ENCODE measurements at regions not wholly inside any gene's neighbourhood (a gene's known extent, or its start where the extent isn't known, plus 50 kb on each side); places are given as distances from the start of the nearest gene placed in this dataset.

DNA sequence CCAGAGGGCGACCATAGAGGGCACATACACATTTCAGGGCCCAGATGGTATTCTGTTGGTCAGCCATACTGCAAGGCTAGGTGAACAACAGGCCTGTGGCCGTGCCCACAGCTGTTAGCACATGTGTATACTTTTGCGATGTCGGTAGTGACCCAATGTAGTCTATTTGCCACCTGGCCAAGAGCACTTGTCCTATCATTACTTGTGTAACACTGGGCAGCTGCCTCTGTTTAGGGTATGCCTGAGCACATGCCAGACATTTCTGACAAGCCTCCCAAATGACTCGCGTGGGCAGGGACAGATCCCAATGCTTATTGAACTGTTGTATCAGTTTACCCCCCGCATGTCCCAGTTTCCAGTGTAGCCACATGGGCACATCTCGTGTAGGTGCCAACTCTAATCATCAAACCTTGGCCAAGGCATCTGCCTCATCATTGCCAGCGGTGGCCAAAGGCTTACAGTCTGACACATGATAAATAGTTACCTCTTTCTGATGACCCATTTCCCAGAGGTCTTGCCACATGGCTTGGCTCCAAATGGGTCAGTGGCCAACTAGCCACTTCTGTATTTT, 74.4 kb upstream of the FBXL4 start:
- Histone ChIP-seq H3K27me3 (ENCODE audit: insufficient read depth) (no peaks in the 10 kb centered on the region), H4K20me1 (ENCODE audit: insufficient read depth) (no peaks in the 10 kb centered on the region), H3K9ac (no peak overlapping the region), H2AFZ (ENCODE audit: low read depth) (no peak overlapping the region), H3K4me2 (no peak overlapping the region), H3K36me3 (replicated peaks in 1 of 2; ENCODE audit: control insufficient read depth in 1 of 2, insufficient read depth in 2 of 2, low read length in 1 of 2) (no peaks in the 10 kb centered on the region), H3K9me3 (no peaks in the 10 kb centered on the region), H3F3A (replicated peaks; ENCODE audit: insufficient read depth) (no peaks in the 10 kb centered on the region), H3K4me1 (ENCODE audit: control insufficient read depth in 1 of 2, insufficient read depth in 2 of 2, low read depth in 1 of 2, low read length in 1 of 2) (no peaks in the 10 kb centered on the region; a peak in 1 of 4 replicates), H3K4me3 (ENCODE audit: low read depth in 2 of 2, low read length in 1 of 2) (no peak overlapping the region), H3K9me2 (no peaks in the 10 kb centered on the region), H3K79me2 (ENCODE audit: insufficient read depth) (no peaks in the 10 kb centered on the region), H3K27ac (ENCODE audit: low read depth in 2 of 2, low read length in 1 of 2) (no peak overlapping the region)
- POLR2A ChIA-PET, result no interaction called here
- no peak for DNase-seq
- TF ChIP-seq NRF1 (IDR thresholded peaks at IDR 0.05; ENCODE audit: low read depth, low read length), result no peak
- TF ChIP-seq FOXM1 (IDR thresholded peaks at IDR 0.05; ENCODE audit: low read depth), result no peak
- TF ChIP-seq, protein P1, sequence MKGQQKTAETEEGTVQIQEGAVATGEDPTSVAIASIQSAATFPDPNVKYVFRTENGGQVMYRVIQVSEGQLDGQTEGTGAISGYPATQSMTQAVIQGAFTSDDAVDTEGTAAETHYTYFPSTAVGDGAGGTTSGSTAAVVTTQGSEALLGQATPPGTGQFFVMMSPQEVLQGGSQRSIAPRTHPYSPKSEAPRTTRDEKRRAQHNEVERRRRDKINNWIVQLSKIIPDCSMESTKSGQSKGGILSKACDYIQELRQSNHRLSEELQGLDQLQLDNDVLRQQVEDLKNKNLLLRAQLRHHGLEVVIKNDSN (IDR thresholded peaks at IDR 0.05; ENCODE audit: borderline replicate concordance, low read depth), result no peak
- no peak for TF ChIP-seq MEF2A (IDR thresholded peaks at IDR 0.05; ENCODE audit: borderline replicate concordance, low read depth)
- TF ChIP-seq, protein P2, sequence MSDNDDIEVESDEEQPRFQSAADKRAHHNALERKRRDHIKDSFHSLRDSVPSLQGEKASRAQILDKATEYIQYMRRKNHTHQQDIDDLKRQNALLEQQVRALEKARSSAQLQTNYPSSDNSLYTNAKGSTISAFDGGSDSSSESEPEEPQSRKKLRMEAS (IDR thresholded peaks at IDR 0.05; ENCODE audit: low read depth), result no peak
- TF ChIP-seq, protein P3, sequence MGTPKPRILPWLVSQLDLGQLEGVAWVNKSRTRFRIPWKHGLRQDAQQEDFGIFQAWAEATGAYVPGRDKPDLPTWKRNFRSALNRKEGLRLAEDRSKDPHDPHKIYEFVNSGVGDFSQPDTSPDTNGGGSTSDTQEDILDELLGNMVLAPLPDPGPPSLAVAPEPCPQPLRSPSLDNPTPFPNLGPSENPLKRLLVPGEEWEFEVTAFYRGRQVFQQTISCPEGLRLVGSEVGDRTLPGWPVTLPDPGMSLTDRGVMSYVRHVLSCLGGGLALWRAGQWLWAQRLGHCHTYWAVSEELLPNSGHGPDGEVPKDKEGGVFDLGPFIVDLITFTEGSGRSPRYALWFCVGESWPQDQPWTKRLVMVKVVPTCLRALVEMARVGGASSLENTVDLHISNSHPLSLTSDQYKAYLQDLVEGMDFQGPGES (IDR thresholded peaks at IDR 0.05; ENCODE audit: low read depth, low read length), result no peak
- TF ChIP-seq SIN3A (IDR thresholded peaks at IDR 0.05; ENCODE audit: borderline replicate concordance, low read depth, low read length), result no peak
- TF ChIP-seq TCF12 (IDR thresholded peaks at IDR 0.05), result no peak
- TF ChIP-seq RFX5 (IDR thresholded peaks at IDR 0.05; ENCODE audit: low read length), result no peak
- no peak for TF ChIP-seq FOXJ3 (CRISPR knock-in tag; IDR thresholded peaks at IDR 0.05)
- TF ChIP-seq RXRA (IDR thresholded peaks at IDR 0.05; ENCODE audit: borderline replicate concordance, low read depth), result no peak
- TF ChIP-seq, protein P4, sequence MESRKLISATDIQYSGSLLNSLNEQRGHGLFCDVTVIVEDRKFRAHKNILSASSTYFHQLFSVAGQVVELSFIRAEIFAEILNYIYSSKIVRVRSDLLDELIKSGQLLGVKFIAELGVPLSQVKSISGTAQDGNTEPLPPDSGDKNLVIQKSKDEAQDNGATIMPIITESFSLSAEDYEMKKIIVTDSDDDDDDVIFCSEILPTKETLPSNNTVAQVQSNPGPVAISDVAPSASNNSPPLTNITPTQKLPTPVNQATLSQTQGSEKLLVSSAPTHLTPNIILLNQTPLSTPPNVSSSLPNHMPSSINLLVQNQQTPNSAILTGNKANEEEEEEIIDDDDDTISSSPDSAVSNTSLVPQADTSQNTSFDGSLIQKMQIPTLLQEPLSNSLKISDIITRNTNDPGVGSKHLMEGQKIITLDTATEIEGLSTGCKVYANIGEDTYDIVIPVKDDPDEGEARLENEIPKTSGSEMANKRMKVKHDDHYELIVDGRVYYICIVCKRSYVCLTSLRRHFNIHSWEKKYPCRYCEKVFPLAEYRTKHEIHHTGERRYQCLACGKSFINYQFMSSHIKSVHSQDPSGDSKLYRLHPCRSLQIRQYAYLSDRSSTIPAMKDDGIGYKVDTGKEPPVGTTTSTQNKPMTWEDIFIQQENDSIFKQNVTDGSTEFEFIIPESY (IDR thresholded peaks at IDR 0.05; ENCODE audit: borderline replicate concordance, low read depth), result no peak
- TF ChIP-seq ELF1 (IDR thresholded peaks at IDR 0.05), result no peak
- TF ChIP-seq, protein P5, sequence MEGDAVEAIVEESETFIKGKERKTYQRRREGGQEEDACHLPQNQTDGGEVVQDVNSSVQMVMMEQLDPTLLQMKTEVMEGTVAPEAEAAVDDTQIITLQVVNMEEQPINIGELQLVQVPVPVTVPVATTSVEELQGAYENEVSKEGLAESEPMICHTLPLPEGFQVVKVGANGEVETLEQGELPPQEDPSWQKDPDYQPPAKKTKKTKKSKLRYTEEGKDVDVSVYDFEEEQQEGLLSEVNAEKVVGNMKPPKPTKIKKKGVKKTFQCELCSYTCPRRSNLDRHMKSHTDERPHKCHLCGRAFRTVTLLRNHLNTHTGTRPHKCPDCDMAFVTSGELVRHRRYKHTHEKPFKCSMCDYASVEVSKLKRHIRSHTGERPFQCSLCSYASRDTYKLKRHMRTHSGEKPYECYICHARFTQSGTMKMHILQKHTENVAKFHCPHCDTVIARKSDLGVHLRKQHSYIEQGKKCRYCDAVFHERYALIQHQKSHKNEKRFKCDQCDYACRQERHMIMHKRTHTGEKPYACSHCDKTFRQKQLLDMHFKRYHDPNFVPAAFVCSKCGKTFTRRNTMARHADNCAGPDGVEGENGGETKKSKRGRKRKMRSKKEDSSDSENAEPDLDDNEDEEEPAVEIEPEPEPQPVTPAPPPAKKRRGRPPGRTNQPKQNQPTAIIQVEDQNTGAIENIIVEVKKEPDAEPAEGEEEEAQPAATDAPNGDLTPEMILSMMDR (IDR thresholded peaks at IDR 0.05), result no peak
- no peak for TF ChIP-seq EP300 (IDR thresholded peaks at IDR 0.05; ENCODE audit: borderline replicate concordance in 1 of 2, low read depth in 1 of 2, low read length in 1 of 2)
- no peak for TF ChIP-seq NFIC (IDR thresholded peaks at IDR 0.05; ENCODE audit: borderline replicate concordance)
- CTCF ChIA-PET, result no interaction called here
- 61% methylated on average over 6 of the region's 9 CpGs for WGBS (ENCODE audit: low lambda C conversion rate)
